GM23248 (cell line): ENCODE measurements at regions not wholly inside any gene's neighbourhood (a gene's known extent, or its start where the extent isn't known, plus 50 kb on each side); places are given as distances from the start of the nearest gene placed in this dataset.

Experiments
- DNase-seq: peaks from one replicate; pipeline ENCODE4 v3.0.0-alpha.2; 2015
- H2AFZ ChIP-seq: fragments of 200-600 bp; sonication (generic); 2 replicates; pipeline ENCODE4 v1.6.1; 2016; ENCODE audit warnings: antibody characterized with exemption
- H3F3A ChIP-seq: fragments of 200-600 bp; sonication (generic); 2 replicates; pipeline ENCODE4 v1.6.1; 2016; ENCODE audit warnings: mild to moderate bottlenecking, antibody characterized with exemption, mixed run types; ENCODE audit not compliant: insufficient read depth
- H3K27ac ChIP-seq: fragments of 200-600 bp; sonication (generic); 2 replicates; pipeline ENCODE4 v1.5.1; 2016; ENCODE audit warnings: mild to moderate bottlenecking
- H3K27me3 ChIP-seq: fragments of 200-600 bp; sonication (generic); replicated peaks from 2 replicates; pipeline ENCODE4 v1.6.1; 2016; ENCODE audit warnings: mild to moderate bottlenecking; ENCODE audit not compliant: insufficient read depth
- H3K36me3 ChIP-seq: fragments of 200-600 bp; sonication (generic); 2 replicates; pipeline ENCODE4 v1.6.1; 2016; ENCODE audit warnings: low read depth, mild to moderate bottlenecking
- H3K4me1 ChIP-seq: fragments of 200-600 bp; sonication (generic); 2 replicates; pipeline ENCODE4 v1.6.1; 2016; ENCODE audit warnings: mild to moderate bottlenecking; ENCODE audit not compliant: insufficient read depth
- H3K4me2 ChIP-seq: fragments of 200-600 bp; sonication (generic); one replicate; pipeline ENCODE4 v1.6.1; 2016; ENCODE audit warnings: mild to moderate bottlenecking; ENCODE audit not compliant: unreplicated experiment
- H3K4me3 ChIP-seq: fragments of 200-600 bp; sonication (generic); 2 replicates; pipeline ENCODE4 v1.5.1; 2016; ENCODE audit warnings: mild to moderate bottlenecking
- H3K79me2 ChIP-seq: fragments of 200-600 bp; sonication (generic); 2 replicates; pipeline ENCODE4 v1.6.1; 2016; ENCODE audit warnings: mild to moderate bottlenecking; ENCODE audit not compliant: insufficient read depth
- H3K9ac ChIP-seq: fragments of 200-600 bp; sonication (generic); 2 replicates; pipeline ENCODE4 v1.6.1; 2016; ENCODE audit warnings: mild to moderate bottlenecking
- H3K9me2 ChIP-seq: fragments of 200-600 bp; sonication (generic); 2 replicates; pipeline ENCODE4 v1.6.1; 2016; ENCODE audit warnings: mixed run types, mild to moderate bottlenecking, moderate library complexity; ENCODE audit not compliant: insufficient read depth
- H3K9me3 ChIP-seq: fragments of 200-600 bp; sonication (generic); one replicate; pipeline ENCODE4 v1.6.1; 2017; ENCODE audit warnings: low read depth
- H4K20me1 ChIP-seq: fragments of 200-600 bp; sonication (generic); 2 replicates; pipeline ENCODE4 v1.6.0; 2016; ENCODE audit not compliant: insufficient read depth
- EZH2 ChIP-seq: fragments of 200-600 bp; sonication (generic); IDR thresholded peaks from 2 replicates; pipeline ENCODE4 v1.6.1; 2018; ENCODE audit warnings: antibody characterized with exemption, mild to moderate bottlenecking; ENCODE audit not compliant: insufficient read depth, poor library complexity, severe bottlenecking
- EZH2phosphoT487 ChIP-seq: fragments of 200-600 bp; sonication (generic); IDR thresholded peaks from 2 replicates; pipeline ENCODE4 v1.6.1; 2018; ENCODE audit warnings: antibody characterized with exemption, moderate library complexity, mild to moderate bottlenecking, low read depth; ENCODE audit not compliant: insufficient read depth
- WGBS, 2 experiments: methylation state at CpG; one replicate each; pipeline ENCODE4 v1.1.6; 2015 to 2017; ENCODE audit warnings: low lambda C conversion rate in 2 of 2, low coverage in 1 of 2; ENCODE audit errors: missing lambda C conversion rate in 2 of 2; 5-methylcytosine and 5-hydroxymethylcytosine counted together
- in situ Hi-C: fragments of 300-500 bp; cut with MboI; formaldehyde crosslinking; loops from 2 replicates; pipeline ENCODE4 v1.15.0; 2020

- in situ Hi-C loops: no loop called here
- H3K79me2 ChIP-seq: no peaks in the 10 kb centered on the region
- no peaks in the 10 kb centered on the region for H4K20me1 ChIP-seq
- H3K36me3 ChIP-seq: no peaks in the 10 kb centered on the region
- no peak for TF ChIP-seq EZH2phosphoT487
- no peak for TF ChIP-seq EZH2
- H2AFZ ChIP-seq: no peak overlapping the region
- H3K9me2 ChIP-seq: no peaks in the 10 kb centered on the region
- no peak overlapping the region for H3K4me3 ChIP-seq
- H3K4me2 ChIP-seq: no peak overlapping the region
- no peaks in the 10 kb centered on the region for H3K27me3 ChIP-seq
- no peaks in the 10 kb centered on the region for H3K9me3 ChIP-seq
- H3F3A ChIP-seq: no peaks in the 10 kb centered on the region
- WGBS, 2 experiments: 27 to 59% methylated on average over 1 of the region's 1 CpG
- no peaks in the 10 kb centered on the region for H3K4me1 ChIP-seq
- no peak for DNase-seq
- no peak overlapping the region for H3K27ac ChIP-seq
- no peak overlapping the region for H3K9ac ChIP-seq
These were observed 1458.7 kb downstream of the CDH11 start for GRCh38 chr16:63663155-63663554.

GRCh38 chr16:63655846-63656245 is 1466.0 kb downstream of the CDH11 start:
- TF ChIP-seq EZH2phosphoT487 (no peak), EZH2 (no peak)
- no peak overlapping the region for H3K4me2 ChIP-seq
- no peaks in the 10 kb centered on the region for H3K79me2 ChIP-seq
- no peak for DNase-seq
- no peak overlapping the region for H3K9ac ChIP-seq
- H3K9me2 ChIP-seq: no peaks in the 10 kb centered on the region
- H3K27me3 ChIP-seq: no peaks in the 10 kb centered on the region
- no peak overlapping the region for H2AFZ ChIP-seq
- H3K4me3 ChIP-seq: no peak overlapping the region
- H3K36me3 ChIP-seq: no peaks in the 10 kb centered on the region
- WGBS, 2 experiments: 43 to 46% methylated on average over 4 of the region's 4 CpGs
- no peaks in the 10 kb centered on the region for H3K4me1 ChIP-seq
- no peaks in the 10 kb centered on the region for H3K9me3 ChIP-seq
- no peaks in the 10 kb centered on the region for H4K20me1 ChIP-seq
- H3K27ac ChIP-seq: no peak overlapping the region
- in situ Hi-C loops: no loop called here
- no peaks in the 10 kb centered on the region for H3F3A ChIP-seq

- Histone ChIP-seq H4K20me1 (no peaks in the 10 kb centered on the region), H3K79me2 (no peaks in the 10 kb centered on the region), H3K4me2 (no peak overlapping the region), H3K9me3 (no peaks in the 10 kb centered on the region), H3K9me2 (no peaks in the 10 kb centered on the region), H3F3A (no peaks in the 10 kb centered on the region), H3K27ac (no peak overlapping the region), H3K27me3 (no peaks in the 10 kb centered on the region), H3K9ac (no peak overlapping the region), H3K4me3 (no peak overlapping the region), H3K36me3 (no peaks in the 10 kb centered on the region), H3K4me1 (no peaks in the 10 kb centered on the region), H2AFZ (no peak overlapping the region)
- TF ChIP-seq EZH2: no peak
- TF ChIP-seq EZH2phosphoT487: no peak
- in situ Hi-C loops: no loop called here
- DNase-seq: no peak
- 5 to 6% methylated on average over 6 of the region's 6 CpGs for WGBS, 2 experiments
These were observed 1468.6 kb downstream of the CDH11 start for GRCh38 chr16:63653044-63653839.

GRCh38 chr16:63652091-63652490 is 1469.8 kb downstream of the CDH11 start:
- Histone ChIP-seq H3K79me2 (no peaks in the 10 kb centered on the region), H3K4me2 (no peak overlapping the region), H3K9me2 (no peaks in the 10 kb centered on the region), H3K27me3 (no peaks in the 10 kb centered on the region), H3K9ac (no peak overlapping the region), H3K27ac (no peak overlapping the region), H3K4me1 (no peaks in the 10 kb centered on the region), H4K20me1 (no peaks in the 10 kb centered on the region), H2AFZ (no peak overlapping the region), H3K4me3 (no peak overlapping the region), H3K36me3 (no peaks in the 10 kb centered on the region), H3K9me3 (no peaks in the 10 kb centered on the region), H3F3A (no peaks in the 10 kb centered on the region)
- DNase-seq: no peak
- 0 to 34% methylated on average over 1 of the region's 1 CpG for WGBS, 2 experiments
- no peak for TF ChIP-seq EZH2
- TF ChIP-seq EZH2phosphoT487: no peak
- in situ Hi-C loops: no loop called here
